ENCODE measurements at regions not wholly inside any gene's neighbourhood (a gene's known extent, or its start where the extent isn't known, plus 50 kb on each side); places are given as distances from the start of the nearest gene placed in this dataset.

- Histone ChIP-seq H3K79me2 (ENCODE audit: control insufficient read depth, insufficient read depth, low read length) (no peaks in the 10 kb centered on the region), H3K4me3 (no peak overlapping the region), H4K20me1 (replicated peaks; ENCODE audit: control insufficient read depth, insufficient read depth, low read length) (no peaks in the 10 kb centered on the region), H2AFZ (ENCODE audit: low read depth, low read length) (peak overlapping the region; percentile 61), H3K9ac (ENCODE audit: insufficient read depth in 1 of 2, low read depth in 2 of 2, low read length in 2 of 2) (no peak overlapping the region), H3K9me1 (ENCODE audit: control insufficient read depth, insufficient read depth, low read length) (no peaks in the 10 kb centered on the region), H3K27ac (ENCODE audit: extremely low read depth, low read depth, low read length) (no peak overlapping the region), H3K27me3 (ENCODE audit: control insufficient read depth in 2 of 2, insufficient read depth in 2 of 2, low read length in 2 of 2) (no peaks in the 10 kb centered on the region), H3K9me3 (replicated peaks; ENCODE audit: control insufficient read depth, insufficient read depth, low read depth, low read length) (no peaks in the 10 kb centered on the region), H3K4me2 (ENCODE audit: insufficient read depth, low read length) (no peak overlapping the region), H3K4me1 (replicated peaks in 1 of 2; ENCODE audit: control insufficient read depth in 2 of 2, insufficient read depth in 2 of 2, low read length in 2 of 2) (peaks cover 0 to 6% of the 10 kb centered on the region in 2 experiments; a peak in 2 of 5 replicates), H3K36me3 (ENCODE audit: control insufficient read depth, insufficient read depth, low read length) (no peaks in the 10 kb centered on the region)
- ATAC-seq (no peak), FAIRE-seq (no peak), DNase-seq (ENCODE audit: extremely low read depth in 1 of 4, low spot score in 3 of 4) (no peak)
- POLR2A ChIA-PET: no interaction called here
- CTCF ChIA-PET (ENCODE audit: low intra/inter-chr PET ratio): no interaction called here
- intact Hi-C loops (cut with micrococcal nuclease) (no loop called here), in situ Hi-C loops (cut with MboI) (no loop called here)
- BruUV-seq (replicated peaks): no TSS peak
- TF ChIP-seq XRCC4 (IDR thresholded peaks at IDR 0.05; ENCODE audit: extremely low read depth, insufficient read depth, insufficient read length) (no peak), FOXA3 (CRISPR knock-in tag; conservative IDR thresholded peaks at IDR 0.05 in 1 of 2, IDR thresholded peaks at IDR 0.05 in 1 of 2) (0 out of 4 replicates have a peak, but pooled peaks of 1 of the 2 experiments have one; percentile 25)
- TF ChIP-seq, protein P1, sequence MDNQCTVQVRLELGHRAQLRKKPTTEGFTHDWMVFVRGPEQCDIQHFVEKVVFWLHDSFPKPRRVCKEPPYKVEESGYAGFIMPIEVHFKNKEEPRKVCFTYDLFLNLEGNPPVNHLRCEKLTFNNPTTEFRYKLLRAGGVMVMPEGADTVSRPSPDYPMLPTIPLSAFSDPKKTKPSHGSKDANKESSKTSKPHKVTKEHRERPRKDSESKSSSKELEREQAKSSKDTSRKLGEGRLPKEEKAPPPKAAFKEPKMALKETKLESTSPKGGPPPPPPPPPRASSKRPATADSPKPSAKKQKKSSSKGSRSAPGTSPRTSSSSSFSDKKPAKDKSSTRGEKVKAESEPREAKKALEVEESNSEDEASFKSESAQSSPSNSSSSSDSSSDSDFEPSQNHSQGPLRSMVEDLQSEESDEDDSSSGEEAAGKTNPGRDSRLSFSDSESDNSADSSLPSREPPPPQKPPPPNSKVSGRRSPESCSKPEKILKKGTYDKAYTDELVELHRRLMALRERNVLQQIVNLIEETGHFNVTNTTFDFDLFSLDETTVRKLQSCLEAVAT (IDR thresholded peaks at IDR 0.05): no peak
- 20% methylated on average over 4 of the region's 4 CpGs for WGBS (ENCODE audit: insufficient coverage, low coverage, missing lambda C conversion rate)
These were observed 85.0 kb upstream of the CREB1 start for GRCh38 chr2:207444756-207445155.

- TF ChIP-seq RBM25 (IDR thresholded peaks at IDR 0.05; ENCODE audit: low read depth, low read length, severe bottlenecking): no peak
- peak in 1 of 2 experiments; percentile 22; a peak in 2 of 4 replicates for TF ChIP-seq NRF1 (conservative IDR thresholded peaks at IDR 0.05 in 1 of 2, IDR thresholded peaks at IDR 0.05 in 1 of 2)
- peaks cover 0 to 6% of the 10 kb centered on the region in 2 experiments; a peak in 2 of 5 replicates for H3K4me1 ChIP-seq (replicated peaks in 1 of 2; ENCODE audit: control insufficient read depth in 2 of 2, insufficient read depth in 2 of 2, low read length in 2 of 2)
- H3K9me3 ChIP-seq (replicated peaks; ENCODE audit: control insufficient read depth, insufficient read depth, low read depth, low read length): no peaks in the 10 kb centered on the region
- no peaks in the 10 kb centered on the region for H4K20me1 ChIP-seq (replicated peaks; ENCODE audit: control insufficient read depth, insufficient read depth, low read length)
- no peak overlapping the region for H3K27ac ChIP-seq (ENCODE audit: extremely low read depth, low read depth, low read length)
- DNase-seq (ENCODE audit: extremely low read depth in 1 of 4, low spot score in 3 of 4) (no peak), FAIRE-seq (no peak), ATAC-seq (peak; percentile 51; the same call in 2 of the 3 replicates)
- ChIA-PET CTCF (ENCODE audit: low intra/inter-chr PET ratio) (interaction anchor here (0.6 kb wide), 1 partner anchor 495 kb away, joined by 3 read pairs; no protein-coding TSS in a partner anchor), POLR2A (interaction anchor here (0.7 kb wide), 1 partner anchor 9 kb away, joined by 3 read pairs; no protein-coding TSS in a partner anchor)
- H2AFZ ChIP-seq (ENCODE audit: low read depth, low read length): peak overlapping the region; percentile 76
- BruUV-seq (replicated peaks): no TSS peak
- intact Hi-C loops (cut with micrococcal nuclease) (no loop called here), in situ Hi-C loops (cut with MboI) (no loop called here)
- H3K9ac ChIP-seq (ENCODE audit: insufficient read depth in 1 of 2, low read depth in 2 of 2, low read length in 2 of 2): no peak overlapping the region
- no peaks in the 10 kb centered on the region for H3K79me2 ChIP-seq (ENCODE audit: control insufficient read depth, insufficient read depth, low read length)
- 30% methylated on average over 5 of the region's 6 CpGs for WGBS (ENCODE audit: insufficient coverage, low coverage, missing lambda C conversion rate)
- no peaks in the 10 kb centered on the region for H3K36me3 ChIP-seq (ENCODE audit: control insufficient read depth, insufficient read depth, low read length)
- H3K4me3 ChIP-seq: no peak overlapping the region
- H3K4me2 ChIP-seq (ENCODE audit: insufficient read depth, low read length): no peak overlapping the region
- H3K9me1 ChIP-seq (ENCODE audit: control insufficient read depth, insufficient read depth, low read length): no peaks in the 10 kb centered on the region
- H3K27me3 ChIP-seq (ENCODE audit: control insufficient read depth in 2 of 2, insufficient read depth in 2 of 2, low read length in 2 of 2): no peaks in the 10 kb centered on the region
These were observed 83.1 kb upstream of the CREB1 start for GRCh38 chr2:207446653-207447052.

Measured in K562 (cell line).